GM21723 (cell line): ENCODE measurements at regions not wholly inside any gene's neighbourhood (a gene's known extent, or its start where the extent isn't known, plus 50 kb on each side); places are given as distances from the start of the nearest gene placed in this dataset.
"Not testable (repeated sequence)": the region's sequence is repeated elsewhere in the genome, so short reads cannot be mapped to it uniquely, and the experiment has no call there.

ENCODE experiments used
- ATAC-seq: cut with Tn5 transposase; IDR thresholded peaks from one replicate; pipeline ENCODE4 v1.9.1; 2021; ENCODE audit warnings: mild to moderate bottlenecking, moderate library complexity; ENCODE audit not compliant: unreplicated experiment

DNA sequence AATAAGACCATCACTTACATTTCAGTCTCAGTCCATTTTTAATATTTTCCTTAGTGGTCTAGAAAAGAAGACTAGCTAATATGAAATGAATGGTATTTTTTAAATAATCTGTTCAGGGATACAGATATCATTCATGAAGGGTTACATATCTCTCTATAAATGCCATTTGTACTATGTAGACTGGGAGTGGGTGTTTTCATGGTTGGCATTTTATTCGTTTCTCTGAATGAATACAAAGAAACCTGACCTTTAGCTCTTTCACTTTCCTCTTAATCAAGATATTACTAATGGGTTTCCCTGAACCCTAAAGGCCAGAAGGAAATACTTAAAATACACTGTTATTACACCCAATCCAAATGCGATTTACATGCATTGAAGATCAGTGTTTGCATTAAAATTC lies 788.9 kb downstream of the TBC1D32 start:
- no peak for ATAC-seq

DNA sequence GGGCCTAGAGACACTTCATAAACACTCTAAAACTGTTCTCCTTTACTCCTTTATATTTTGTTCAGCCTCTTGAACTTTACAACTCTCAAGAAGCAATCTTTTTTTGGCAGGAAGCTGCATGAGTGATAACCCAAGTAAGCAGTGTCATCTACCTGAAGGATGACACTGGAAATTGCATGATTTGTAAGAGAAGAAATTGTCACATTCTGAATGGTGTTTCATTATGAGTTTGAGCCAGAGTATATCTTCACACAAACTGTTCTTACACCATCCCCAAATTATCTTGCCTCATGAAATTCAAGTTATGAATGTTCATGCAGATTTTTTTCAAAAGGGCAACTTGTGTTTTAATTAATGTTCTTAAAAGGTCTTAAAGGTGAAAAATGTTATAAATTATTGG lies 799.3 kb downstream of the TBC1D32 start:
- ATAC-seq = no peak

DNA sequence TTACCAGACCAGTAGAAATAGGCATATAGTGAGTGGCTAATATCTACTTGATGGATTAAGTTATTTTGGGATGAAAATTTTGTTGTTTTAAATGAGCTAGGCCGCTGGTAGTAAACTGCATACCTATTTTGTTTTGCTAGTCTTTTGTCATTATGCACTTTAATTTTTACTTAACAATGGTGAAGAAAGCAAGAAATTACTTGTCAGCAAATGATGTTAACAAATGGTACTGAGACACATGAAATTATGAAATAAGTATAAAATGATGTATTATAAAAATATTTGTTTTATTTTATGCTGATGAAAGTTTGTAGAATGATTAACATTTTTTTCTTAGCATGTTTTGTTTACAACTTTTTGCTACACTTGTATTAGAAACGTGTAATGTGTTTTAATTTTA lies 807.7 kb downstream of the TBC1D32 start:
- no peak for ATAC-seq

DNA sequence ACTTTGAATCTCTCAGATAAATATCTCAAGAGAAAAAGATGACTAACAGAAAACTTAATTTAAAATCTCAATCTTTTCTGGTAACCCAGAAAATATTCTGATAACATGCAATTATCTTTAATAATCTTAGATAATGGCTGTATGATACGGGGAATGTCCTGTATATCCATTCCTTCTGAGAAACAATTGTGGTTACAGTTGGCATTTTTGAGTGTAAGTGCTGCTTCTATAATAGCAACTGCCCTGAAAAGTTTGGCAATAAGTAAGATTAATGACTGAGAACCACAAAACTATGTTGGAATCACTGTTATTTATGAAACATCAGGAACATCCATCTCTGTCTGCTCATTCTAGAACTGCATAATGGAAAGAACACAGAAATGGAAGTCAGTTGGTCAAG lies 819.7 kb downstream of the TBC1D32 start:
- no peak for ATAC-seq

DNA sequence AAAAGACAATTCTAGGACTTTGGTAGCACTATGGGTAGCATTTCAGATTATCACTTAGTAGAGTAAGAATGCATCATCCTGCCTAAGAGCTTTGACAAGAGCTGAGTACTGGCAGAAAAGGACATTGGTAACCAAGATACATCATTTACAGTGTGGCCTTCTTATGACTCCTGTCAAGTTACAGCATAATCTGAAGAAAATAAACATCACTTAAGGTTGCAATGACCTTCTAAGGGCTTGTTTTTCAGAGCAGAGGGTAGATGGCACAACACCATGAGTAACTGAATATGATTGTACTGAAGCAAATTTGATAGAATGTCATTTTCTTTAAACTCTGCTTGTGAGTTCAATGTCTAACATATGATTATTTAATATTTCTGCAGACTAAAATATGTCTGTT lies 822.6 kb downstream of the TBC1D32 start:
- no peak for ATAC-seq

DNA sequence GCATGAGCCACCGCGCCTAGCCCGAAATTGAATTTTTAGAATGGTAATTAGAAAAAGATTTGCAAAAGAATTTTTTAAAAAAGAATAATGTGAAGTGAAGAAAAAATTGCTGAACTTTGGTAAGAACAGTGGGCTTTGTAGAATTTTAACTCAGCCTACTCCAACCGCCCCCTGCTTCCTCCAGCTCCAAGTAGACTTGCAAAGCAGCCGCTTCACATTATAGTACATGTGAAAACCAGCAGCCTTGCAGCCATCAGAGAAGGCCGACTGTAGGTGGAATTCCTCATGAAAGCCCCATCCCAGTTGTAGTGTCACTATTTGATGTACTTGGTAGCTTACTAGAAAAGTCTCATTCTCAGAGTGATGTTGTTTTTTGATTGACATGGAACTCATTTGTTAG lies 835.6 kb downstream of the TBC1D32 start:
- ATAC-seq = no peak

DNA sequence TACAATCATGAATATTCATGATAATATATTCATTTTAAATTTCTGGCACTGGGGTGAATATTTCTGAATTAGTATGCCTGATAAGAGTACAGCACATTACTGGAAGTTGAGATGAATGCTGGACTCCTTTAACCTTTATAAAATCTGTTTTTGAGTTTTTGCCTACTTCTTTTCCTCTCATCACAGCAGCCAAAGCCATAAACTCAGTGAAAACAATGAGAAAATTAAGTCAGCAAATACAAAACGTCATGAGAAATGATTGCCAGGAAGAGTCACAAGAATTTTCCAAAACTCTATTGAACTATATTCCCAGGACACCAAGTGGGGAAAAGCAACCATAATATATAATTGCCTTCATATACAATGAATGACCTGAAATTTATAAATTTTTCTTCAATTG lies 837.6 kb downstream of the TBC1D32 start:
- no peak for ATAC-seq

DNA sequence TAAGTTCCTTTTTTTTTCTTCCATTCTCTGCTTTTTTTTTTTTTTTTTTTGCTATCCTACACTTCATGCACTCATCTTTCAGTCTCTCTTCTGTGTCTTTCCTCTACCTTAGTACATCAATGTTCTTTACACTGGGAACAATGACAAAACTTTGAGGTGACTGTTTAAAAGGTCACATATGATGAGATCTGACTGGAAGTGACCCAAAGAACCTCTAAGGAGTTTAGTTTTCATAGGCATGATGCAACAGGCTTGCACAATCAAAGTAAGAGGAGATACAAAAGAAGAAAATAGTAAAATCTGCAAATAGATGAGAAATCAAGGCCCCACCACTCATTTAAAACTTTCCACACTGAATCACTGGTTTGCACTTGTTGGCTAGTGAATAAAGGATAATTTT lies 840.8 kb downstream of the TBC1D32 start:
- ATAC-seq = no peak

DNA sequence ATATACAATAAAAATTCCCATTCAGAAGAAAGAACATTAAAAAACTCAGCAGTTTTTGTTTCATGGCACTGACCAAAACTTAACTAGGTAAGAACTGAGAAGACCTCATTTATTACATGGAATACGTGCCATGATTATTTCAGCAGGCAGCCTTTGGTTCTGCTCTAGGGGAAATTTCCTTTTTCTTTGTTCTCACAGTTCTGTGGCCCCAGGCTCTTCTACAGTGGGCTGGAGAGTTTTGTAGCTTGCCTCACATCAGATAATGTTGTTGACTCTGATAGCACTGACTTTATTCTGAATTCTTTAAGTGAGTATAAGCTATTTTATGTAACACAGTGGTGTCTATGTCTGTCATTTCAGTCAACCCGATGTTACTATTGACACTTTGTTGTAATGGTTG lies 844.3 kb downstream of the TBC1D32 start:
- ATAC-seq = no peak

DNA sequence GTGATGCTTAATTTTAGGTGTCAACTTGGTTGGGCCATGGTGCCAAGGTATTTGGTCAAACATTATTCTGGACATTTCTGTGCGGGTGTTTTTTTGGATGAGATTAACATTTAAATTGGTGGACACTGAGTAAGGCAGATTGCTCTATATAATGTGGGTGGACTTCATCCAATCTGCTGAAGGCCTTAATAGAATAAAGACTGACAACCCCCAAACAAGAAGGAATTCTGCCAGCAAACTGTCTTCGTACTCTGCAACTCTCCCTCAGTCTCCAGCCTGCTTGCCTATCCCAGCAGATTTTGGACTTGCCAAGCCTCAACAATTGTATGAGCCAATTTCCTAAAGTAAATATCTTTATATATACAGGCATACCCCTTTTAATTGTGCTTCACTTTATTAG lies 850.1 kb downstream of the TBC1D32 start:
- no peak for ATAC-seq

DNA sequence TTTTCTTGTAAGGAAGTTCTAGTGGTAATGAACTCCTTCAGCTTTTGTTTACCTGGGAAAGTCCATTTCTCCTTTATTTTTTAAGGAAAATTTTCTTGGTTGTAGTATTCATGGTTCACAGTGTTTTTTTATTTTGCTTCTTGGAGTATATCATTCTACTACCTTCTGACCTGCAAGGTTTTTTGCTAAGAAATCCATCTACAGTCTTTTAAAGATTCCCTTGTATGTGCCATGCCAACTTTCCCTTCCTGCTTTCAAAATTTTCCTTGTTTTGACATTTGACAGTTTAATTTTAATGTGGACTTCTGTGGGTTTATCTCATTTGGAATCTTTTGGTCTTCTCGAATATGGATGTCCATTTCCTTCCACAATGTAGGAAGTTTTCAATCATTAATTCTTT lies 855.6 kb downstream of the TBC1D32 start:
- no peak for ATAC-seq

DNA sequence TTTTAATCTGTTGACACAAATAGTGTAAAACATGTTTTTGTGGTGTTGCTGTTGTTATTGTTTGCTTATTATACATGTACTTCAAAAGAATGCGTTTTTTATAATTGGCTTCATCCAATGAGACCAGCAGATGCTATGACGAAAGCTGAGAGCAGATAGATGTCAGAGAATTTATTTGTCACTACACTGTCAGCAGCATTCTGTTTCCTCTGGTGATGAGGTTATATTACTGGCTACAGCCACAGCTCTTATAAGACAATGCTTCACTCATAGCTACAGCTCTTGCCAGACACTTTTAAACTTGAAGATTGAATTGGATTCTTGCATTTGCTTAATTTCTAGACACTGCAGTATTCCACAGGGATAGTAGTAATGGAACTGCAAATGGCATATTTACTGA lies 860.5 kb downstream of the TBC1D32 start:
- no peak for ATAC-seq

DNA sequence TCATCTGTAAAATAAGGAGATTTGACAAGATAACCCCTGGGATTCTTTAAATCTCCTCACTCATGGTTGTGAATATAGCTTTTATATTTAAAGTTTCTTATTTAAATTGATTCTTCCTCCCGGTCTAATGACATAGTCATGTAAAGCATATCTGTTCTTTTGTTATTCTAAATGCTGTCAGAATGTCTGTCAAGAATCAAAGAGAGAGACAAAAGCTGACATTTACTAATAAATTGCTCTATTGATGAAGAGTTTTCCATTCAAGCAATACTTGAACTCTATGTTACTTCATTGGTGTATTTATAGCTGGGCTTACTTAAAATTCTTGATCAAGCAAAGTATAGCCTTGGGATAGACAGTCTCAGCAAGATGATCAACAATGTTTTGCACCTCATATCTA lies 865.8 kb downstream of the TBC1D32 start:
- ATAC-seq = no peak

DNA sequence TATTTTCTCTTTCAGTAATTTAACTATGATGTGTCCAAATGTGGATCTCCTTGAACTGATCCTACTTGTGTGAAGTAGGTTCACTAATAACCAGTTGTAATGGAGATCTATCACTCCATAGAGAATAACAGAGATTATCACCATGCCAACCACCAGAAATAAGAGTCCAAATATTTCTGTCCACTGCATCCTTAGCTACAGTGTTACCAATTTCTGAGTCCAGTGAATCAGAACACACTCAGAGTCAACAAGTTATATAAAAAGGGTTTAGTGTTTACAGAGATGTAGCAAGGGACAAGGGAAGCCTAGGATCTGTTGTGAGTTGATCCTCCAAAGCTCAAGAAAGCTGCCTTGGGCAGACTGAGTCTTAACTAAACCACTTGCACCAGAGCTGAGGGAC lies 882.8 kb downstream of the TBC1D32 start:
- no peak for ATAC-seq

DNA sequence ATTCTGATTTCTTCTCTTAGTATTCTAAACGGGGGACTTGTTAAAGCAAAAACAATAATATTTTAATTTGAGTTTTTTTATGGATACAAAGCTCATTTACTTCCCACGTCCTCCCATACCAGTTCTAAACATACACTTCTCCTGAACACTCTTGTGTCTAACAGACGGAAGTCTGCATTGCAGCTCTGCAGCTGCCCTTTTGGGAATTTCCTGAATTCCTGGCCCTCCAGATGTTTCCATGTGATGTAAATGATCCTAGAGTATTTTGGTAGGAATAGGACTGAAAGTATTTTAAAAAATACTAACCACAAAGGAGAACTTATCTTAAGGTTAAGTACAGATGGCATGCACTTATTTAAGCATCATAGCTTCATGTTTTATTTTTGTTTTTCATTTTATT lies 886.7 kb downstream of the TBC1D32 start:
- ATAC-seq = no peak

DNA sequence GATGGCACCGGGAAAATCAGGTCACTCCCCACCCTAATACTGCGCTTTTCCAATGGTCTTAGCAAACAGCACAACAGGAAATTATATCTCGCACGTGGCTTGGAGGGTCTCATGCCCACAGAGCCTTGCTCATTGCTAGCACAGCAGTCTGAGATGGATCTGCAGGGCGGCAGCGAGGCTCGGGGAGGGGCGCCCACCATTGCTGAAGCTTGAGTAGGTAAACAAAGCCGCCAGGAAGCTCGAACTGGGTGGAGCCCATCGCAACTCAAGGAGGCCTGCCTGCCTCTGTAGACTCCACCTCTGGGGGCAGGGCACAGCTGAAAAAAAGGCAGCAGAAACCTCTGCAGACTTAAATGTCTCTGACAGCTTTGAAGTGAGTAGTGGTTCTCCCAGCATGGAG lies 901.4 kb downstream of the TBC1D32 start:
- ATAC-seq = not testable (repeated sequence)

DNA sequence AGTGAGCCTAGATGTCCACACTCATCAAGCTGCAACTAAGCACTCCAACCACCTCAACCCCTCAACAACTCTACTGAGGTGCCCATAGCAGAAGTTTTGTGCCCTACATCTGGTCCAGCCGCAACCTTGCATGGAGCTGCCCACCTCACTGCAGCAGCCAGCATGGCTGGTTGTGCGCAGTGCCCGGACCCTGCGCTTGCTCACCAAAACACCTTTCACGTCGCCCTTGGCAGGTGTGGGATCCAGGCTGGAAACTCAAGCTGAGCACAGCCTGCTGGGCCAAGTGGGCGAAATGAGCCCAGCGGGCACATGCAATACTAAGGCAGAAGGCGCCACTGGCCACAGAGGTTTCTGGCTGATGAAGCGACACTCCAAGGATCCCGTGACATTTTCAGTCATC lies 902.4 kb downstream of the TBC1D32 start:
- no peak for ATAC-seq

DNA sequence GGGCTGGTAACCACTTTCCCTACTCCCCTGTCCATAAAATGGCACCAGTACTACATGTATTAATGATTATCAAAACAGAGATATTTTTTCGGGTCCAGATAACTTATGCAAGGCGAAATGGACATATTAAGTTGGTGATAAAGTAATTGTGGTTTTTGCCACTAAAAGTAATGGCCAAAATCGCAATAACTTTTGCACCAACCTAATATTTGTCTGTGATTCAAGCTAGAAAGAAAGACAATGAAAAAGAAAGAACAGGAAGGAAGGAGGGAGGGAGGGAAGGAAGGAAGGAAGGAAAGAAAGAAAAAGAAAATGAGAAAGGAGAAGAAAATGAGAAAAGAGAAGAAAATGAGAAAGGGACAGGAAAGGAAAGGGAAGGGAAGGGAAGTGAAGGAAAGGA lies 922.9 kb downstream of the TBC1D32 start:
- ATAC-seq = no peak

DNA sequence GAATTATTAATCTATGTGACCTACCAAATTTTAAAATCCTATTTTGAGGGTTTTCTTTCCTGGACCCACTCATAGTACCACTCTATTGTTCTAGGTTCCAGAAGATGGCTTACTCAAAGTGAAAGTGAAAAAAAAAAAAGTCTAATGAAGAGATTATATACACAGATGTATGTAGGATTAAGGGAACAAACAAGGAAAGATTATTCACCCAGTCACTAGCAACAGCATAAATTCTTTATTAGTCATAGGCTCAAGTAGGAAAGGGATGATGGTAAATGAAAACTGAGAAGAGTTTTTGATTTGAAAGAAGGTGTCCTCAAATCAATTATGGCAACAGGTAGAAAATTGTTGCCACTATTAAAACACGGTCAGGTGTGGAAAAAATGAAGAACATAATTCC lies 923.7 kb downstream of the TBC1D32 start:
- no peak for ATAC-seq

DNA sequence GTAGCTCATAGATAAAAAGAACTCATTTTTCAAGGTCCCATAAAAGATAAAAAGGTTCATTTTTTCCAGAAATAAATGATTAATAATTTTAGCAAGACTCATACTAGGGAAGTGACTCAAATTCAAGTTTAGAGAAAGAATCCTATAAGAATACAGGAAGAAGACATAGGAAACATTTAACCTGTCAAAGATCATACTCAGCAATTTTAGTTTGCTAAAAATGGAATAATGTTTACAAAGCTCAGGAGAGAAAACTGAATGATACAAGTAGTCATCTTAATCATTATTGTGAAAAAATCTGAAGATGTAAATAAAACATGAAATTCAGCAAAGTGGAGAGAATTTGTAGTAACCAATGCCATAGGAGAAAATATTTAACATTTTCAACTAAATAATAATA lies 926.6 kb downstream of the TBC1D32 start:
- no peak for ATAC-seq

DNA sequence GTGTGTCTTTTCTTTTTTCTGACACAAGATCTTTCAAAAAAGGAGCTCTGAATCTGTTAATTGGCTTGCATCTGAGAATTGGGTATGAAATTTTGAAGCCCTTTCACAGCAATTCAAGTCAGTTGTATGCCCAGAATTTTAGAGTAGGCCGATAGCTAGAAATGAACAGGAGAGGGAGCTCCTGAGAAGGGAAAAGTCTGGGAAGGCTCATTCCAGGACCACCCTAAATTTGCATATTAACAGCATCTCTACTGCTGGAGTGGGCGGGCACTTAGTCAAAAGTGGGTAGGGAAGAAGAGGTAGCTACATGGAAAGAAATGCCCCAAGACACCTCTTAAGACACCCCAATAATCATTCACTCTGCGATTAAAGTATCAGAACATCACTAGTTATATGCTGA lies 928.3 kb downstream of the TBC1D32 start:
- no peak for ATAC-seq

DNA sequence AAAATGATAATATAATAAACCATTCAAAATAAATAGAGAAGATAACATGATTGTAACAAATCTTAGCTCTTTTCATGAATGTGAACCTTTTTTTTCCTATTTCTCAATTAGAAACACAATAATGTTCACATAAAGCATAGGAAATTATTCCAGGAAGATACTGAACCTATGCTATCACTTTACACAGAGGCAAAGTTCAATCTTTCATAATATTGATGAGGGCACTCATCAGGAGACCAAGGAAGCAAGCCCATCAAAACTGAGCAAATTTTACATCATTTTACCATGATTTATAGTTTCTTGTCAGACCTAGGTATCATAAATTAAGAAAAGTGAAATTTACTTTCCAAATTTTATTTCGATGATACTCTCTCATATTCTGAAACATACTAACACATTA lies 938.5 kb downstream of the TBC1D32 start:
- ATAC-seq = no peak

DNA sequence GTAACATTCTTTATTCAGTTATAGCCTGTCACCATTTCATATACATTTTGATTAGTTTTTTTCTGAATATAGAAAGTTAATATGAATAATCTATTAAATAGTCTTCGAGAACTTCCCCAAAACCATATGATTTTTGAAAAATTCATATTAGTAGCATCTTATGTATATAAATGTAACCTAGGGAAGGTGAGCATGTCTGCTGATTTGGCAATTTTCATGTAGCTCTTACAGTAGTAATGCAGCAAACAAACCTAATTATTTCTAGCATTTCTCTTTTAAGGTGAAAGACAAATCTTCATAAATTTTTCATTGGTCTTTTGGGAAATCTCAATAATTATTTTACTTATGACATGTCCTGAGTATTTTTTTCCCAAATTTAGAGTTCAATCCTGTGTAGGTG lies 939.0 kb downstream of the TBC1D32 start:
- ATAC-seq = no peak

DNA sequence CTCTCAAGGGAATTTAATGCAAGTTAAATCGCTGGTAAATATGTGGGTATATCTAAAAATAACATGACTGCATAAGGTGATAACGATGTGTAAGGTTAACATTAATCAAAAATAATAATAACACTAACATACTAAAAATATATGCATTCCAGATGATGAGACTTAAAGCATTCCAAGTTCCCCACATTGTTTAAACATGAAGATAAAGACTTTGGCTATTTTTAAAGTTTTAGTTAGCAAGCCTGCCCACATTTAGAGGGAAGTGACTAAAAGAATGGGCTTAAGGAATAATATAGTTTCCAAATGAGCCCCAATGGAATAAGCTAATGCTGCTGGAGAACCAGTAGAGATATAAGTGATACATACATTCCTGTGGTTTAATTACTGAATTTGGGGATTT lies 941.3 kb downstream of the TBC1D32 start:
- ATAC-seq = no peak
